Astrocyte (in vitro differentiated cells and primary cell): ENCODE measurements at regions not wholly inside any gene's neighbourhood (a gene's known extent, or its start where the extent isn't known, plus 50 kb on each side); places are given as distances from the start of the nearest gene placed in this dataset.

Experiments used
- DNase-seq: peaks from one replicate; pipeline ENCODE4 v3.0.0-alpha.2; 2010; ENCODE audit warnings: low read depth
- FAIRE-seq: peaks from 2 replicates; lab custom pipeline; 2011; peaks lifted over from hg19 to GRCh38; lab: Jason Lieb, UNC
- H2AFZ ChIP-seq: 2 replicates; pipeline ENCODE4 v1.6.0; 2012; ENCODE audit warnings: low read depth, low read length, inconsistent platforms
- H3K27ac ChIP-seq: 2 replicates; pipeline ENCODE4 v1.5.1; 2011; ENCODE audit warnings: low read depth, low read length, inconsistent platforms
- H3K27me3 ChIP-seq: 2 replicates; pipeline ENCODE4 v1.6.0; 2011; ENCODE audit warnings: low read length, inconsistent platforms; ENCODE audit not compliant: insufficient read depth
- H3K36me3 ChIP-seq: 2 replicates; pipeline ENCODE4 v1.5.1; 2011; ENCODE audit warnings: low read length, inconsistent platforms; ENCODE audit not compliant: insufficient read depth
- H3K4me1 ChIP-seq: 2 replicates; pipeline ENCODE4 v1.5.1; 2011; ENCODE audit warnings: low read length, inconsistent platforms; ENCODE audit not compliant: insufficient read depth
- H3K4me2 ChIP-seq: 2 replicates; pipeline ENCODE4 v1.6.0; 2012; ENCODE audit warnings: low read length, inconsistent platforms
- H3K4me3 ChIP-seq: 2 replicates; pipeline ENCODE4 v1.5.1; 2011; ENCODE audit warnings: low read depth, mild to moderate bottlenecking, low read length, inconsistent platforms; ENCODE audit not compliant: insufficient read depth
- H3K79me2 ChIP-seq: 2 replicates; pipeline ENCODE4 v1.6.0; 2012; ENCODE audit warnings: mild to moderate bottlenecking, low read length, inconsistent platforms; ENCODE audit not compliant: insufficient read depth
- H3K9ac ChIP-seq: 2 replicates; pipeline ENCODE4 v1.6.0; 2012; ENCODE audit warnings: mild to moderate bottlenecking, low read length, inconsistent platforms
- H3K9me3 ChIP-seq: 2 replicates; pipeline ENCODE4 v1.5.1; 2012; ENCODE audit warnings: low read depth, mild to moderate bottlenecking, low read length, inconsistent platforms; ENCODE audit not compliant: insufficient read depth
- H4K20me1 ChIP-seq: 2 replicates; pipeline ENCODE4 v1.6.0; 2012; ENCODE audit warnings: low read length, inconsistent platforms; ENCODE audit not compliant: insufficient read depth
- H3K27ac Mint-ChIP-seq: one replicate; pipeline ENCODE4 v1.8.0; 2021; ENCODE audit warnings: mild to moderate bottlenecking, mixed read lengths; ENCODE audit not compliant: unreplicated experiment
- H3K27me3 Mint-ChIP-seq: one replicate; pipeline ENCODE4 v1.8.0; 2021; ENCODE audit warnings: low read depth, mixed read lengths; ENCODE audit not compliant: unreplicated experiment
- H3K36me3 Mint-ChIP-seq: one replicate; pipeline ENCODE4 v1.8.0; 2021; ENCODE audit warnings: low read depth, mixed read lengths; ENCODE audit not compliant: unreplicated experiment
- H3K4me1 Mint-ChIP-seq: one replicate; pipeline ENCODE4 v1.8.0; 2021; ENCODE audit warnings: low read depth, mixed read lengths; ENCODE audit not compliant: unreplicated experiment
- H3K4me3 Mint-ChIP-seq: one replicate; pipeline ENCODE4 v1.8.0; 2021; ENCODE audit warnings: mild to moderate bottlenecking, moderate library complexity, mixed read lengths; ENCODE audit not compliant: unreplicated experiment
- H3K9me3 Mint-ChIP-seq: one replicate; pipeline ENCODE4 v1.8.0; 2021; ENCODE audit warnings: mild to moderate bottlenecking, mixed read lengths; ENCODE audit not compliant: unreplicated experiment
- EZH2 ChIP-seq: IDR thresholded peaks from 2 replicates; pipeline ENCODE4 v1.6.1; 2012; ENCODE audit warnings: mild to moderate bottlenecking, low read length, inconsistent platforms; ENCODE audit not compliant: insufficient read depth
- TF ChIP-seq, protein P1 (sequence below): IDR thresholded peaks from 2 replicates; pipeline ENCODE4 v1.5.1; 2011; ENCODE audit warnings: low read depth, mild to moderate bottlenecking, inconsistent platforms, low read length, moderate library complexity; ENCODE audit not compliant: insufficient read depth

DNA sequence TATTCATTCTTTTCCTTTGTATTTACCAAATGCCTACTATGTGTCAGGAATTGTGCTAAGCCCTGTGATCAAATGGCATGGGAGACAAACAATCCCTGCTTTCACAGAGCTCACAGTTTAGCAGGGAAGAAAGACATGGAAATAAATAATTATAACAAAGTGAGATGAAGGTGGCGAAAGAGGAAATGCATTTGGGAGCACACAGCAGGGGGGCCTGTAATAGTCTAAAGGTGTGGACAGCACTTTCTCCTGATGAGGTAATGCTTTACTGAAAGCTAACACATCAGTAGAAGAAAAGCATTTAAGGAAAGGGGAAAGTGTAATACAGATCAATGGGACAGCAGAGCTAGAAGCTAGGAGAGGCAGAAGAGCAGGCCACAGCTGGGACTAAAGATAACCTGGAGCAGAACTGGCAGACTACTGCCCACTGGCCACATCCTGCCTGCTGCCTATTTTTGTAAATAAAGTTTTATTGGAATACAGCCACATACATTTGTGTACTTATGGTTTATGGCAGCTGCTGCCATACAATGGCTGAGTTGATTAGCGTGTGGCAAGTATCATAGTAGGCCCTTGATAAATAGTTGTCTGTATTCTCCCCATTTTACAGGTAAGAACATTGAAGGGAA is 67.1 kb upstream of the TAPT1 start:
- Histone ChIP-seq H3K4me1 (no peaks in the 10 kb centered on the region), H3K9me3 (no peaks in the 10 kb centered on the region), H4K20me1 (no peaks in the 10 kb centered on the region), H3K27me3 (no peaks in the 10 kb centered on the region), H3K4me3 (no peak overlapping the region), H3K79me2 (no peaks in the 10 kb centered on the region), H3K9ac (no peak overlapping the region), H3K4me2 (no peak overlapping the region), H3K27ac (no peak overlapping the region), H3K36me3 (no peaks in the 10 kb centered on the region), H2AFZ (no peak overlapping the region)
- Mint-ChIP-seq H3K36me3 (no peaks in the 10 kb centered on the region), H3K4me1 (peaks cover 2% of the 10 kb centered on the region), H3K9me3 (no peaks in the 10 kb centered on the region), H3K27me3 (no peaks in the 10 kb centered on the region), H3K27ac (no peak overlapping the region), H3K4me3 (no peak overlapping the region)
- FAIRE-seq (no peak), DNase-seq (no peak)
- TF ChIP-seq, protein P1, sequence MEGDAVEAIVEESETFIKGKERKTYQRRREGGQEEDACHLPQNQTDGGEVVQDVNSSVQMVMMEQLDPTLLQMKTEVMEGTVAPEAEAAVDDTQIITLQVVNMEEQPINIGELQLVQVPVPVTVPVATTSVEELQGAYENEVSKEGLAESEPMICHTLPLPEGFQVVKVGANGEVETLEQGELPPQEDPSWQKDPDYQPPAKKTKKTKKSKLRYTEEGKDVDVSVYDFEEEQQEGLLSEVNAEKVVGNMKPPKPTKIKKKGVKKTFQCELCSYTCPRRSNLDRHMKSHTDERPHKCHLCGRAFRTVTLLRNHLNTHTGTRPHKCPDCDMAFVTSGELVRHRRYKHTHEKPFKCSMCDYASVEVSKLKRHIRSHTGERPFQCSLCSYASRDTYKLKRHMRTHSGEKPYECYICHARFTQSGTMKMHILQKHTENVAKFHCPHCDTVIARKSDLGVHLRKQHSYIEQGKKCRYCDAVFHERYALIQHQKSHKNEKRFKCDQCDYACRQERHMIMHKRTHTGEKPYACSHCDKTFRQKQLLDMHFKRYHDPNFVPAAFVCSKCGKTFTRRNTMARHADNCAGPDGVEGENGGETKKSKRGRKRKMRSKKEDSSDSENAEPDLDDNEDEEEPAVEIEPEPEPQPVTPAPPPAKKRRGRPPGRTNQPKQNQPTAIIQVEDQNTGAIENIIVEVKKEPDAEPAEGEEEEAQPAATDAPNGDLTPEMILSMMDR = no peak
- no peak for TF ChIP-seq EZH2

DNA sequence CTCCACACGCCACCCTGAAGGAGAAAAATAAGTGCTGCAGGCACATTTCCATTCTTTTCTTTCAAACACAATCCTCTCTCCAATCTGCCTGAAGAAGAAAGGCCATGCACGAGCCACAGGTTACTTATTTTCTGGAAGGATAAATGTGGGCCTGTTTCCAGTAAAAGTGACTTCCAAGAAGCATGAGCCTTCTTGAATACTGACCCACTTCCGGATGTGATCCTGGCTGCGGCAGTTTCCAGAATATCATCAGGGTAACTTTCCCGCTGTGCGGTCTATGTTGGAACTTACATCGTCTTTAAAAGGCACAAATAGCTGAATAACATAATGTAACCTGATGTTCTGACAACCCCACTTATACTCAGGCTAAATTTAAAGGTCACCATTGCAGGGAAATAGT is 66.3 kb upstream of the TAPT1 start:
- no peak overlapping the region for H3K9ac ChIP-seq
- H3K36me3 Mint-ChIP-seq = no peaks in the 10 kb centered on the region

More for the DNA sequence above, 66.3 kb upstream of the TAPT1 start:
- no peak overlapping the region for H3K4me3 Mint-ChIP-seq
- no peaks in the 10 kb centered on the region for H3K4me1 ChIP-seq
- no peak overlapping the region for H2AFZ ChIP-seq
- no peaks in the 10 kb centered on the region for H3K36me3 ChIP-seq
- H3K4me2 ChIP-seq = no peak overlapping the region
- H3K27me3 Mint-ChIP-seq = no peaks in the 10 kb centered on the region
- no peaks in the 10 kb centered on the region for H3K27me3 ChIP-seq
- H3K27ac Mint-ChIP-seq = no peak overlapping the region
- H3K79me2 ChIP-seq = no peaks in the 10 kb centered on the region
- H3K4me1 Mint-ChIP-seq = peaks cover 2% of the 10 kb centered on the region
- H3K9me3 Mint-ChIP-seq = no peaks in the 10 kb centered on the region
- no peaks in the 10 kb centered on the region for H4K20me1 ChIP-seq
- no peaks in the 10 kb centered on the region for H3K9me3 ChIP-seq
- no peak for TF ChIP-seq EZH2
- TF ChIP-seq, protein P1 = no peak
- H3K4me3 ChIP-seq = no peak overlapping the region
- DNase-seq = no peak
- no peak for FAIRE-seq
- no peak overlapping the region for H3K27ac ChIP-seq
